ENCODE measurements at regions not wholly inside any gene's neighbourhood (a gene's known extent, or its start where the extent isn't known, plus 50 kb on each side); places are given as distances from the start of the nearest gene placed in this dataset.
"Not testable (repeated sequence)": the region's sequence is repeated elsewhere in the genome, so short reads cannot be mapped to it uniquely, and the experiment has no call there.

DNA sequence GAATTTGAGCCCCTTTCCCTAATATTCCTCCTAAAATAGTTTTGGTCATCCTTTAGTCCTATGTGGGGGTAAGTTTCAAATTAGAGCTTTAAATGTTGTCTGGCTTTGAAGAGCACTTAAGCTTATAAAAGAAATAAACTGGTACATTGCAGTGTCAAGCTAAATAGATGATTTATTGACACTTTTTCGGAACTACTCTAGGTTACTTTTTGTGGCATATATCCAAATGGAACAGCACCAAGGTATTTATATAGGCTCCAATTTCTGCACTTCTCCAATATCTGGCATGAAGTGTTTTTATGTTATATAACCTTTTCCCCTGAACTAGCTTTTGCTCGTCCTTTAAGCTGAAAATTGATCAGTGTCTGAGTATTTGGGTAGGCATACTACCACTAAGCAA, 402.5 kb downstream of the NFIB start:
- Histone ChIP-seq H3K27me3 (no peaks in the 10 kb centered on the region), H3K4me1 (no peaks in the 10 kb centered on the region), H3K27ac (no peak overlapping the region), H3K4me3 (no peak overlapping the region), H3K36me3 (no peaks in the 10 kb centered on the region), H3K9me3 (no peaks in the 10 kb centered on the region)
- no peak for DNase-seq (ENCODE audit: low spot score in 2 of 2)
- TF ChIP-seq, protein P1, sequence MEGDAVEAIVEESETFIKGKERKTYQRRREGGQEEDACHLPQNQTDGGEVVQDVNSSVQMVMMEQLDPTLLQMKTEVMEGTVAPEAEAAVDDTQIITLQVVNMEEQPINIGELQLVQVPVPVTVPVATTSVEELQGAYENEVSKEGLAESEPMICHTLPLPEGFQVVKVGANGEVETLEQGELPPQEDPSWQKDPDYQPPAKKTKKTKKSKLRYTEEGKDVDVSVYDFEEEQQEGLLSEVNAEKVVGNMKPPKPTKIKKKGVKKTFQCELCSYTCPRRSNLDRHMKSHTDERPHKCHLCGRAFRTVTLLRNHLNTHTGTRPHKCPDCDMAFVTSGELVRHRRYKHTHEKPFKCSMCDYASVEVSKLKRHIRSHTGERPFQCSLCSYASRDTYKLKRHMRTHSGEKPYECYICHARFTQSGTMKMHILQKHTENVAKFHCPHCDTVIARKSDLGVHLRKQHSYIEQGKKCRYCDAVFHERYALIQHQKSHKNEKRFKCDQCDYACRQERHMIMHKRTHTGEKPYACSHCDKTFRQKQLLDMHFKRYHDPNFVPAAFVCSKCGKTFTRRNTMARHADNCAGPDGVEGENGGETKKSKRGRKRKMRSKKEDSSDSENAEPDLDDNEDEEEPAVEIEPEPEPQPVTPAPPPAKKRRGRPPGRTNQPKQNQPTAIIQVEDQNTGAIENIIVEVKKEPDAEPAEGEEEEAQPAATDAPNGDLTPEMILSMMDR (IDR thresholded peaks at IDR 0.05) = no peak
- TF ChIP-seq EP300 (IDR thresholded peaks at IDR 0.05) = no peak
- no peak for TF ChIP-seq POLR2A (IDR thresholded peaks at IDR 0.05)
- no peak for TF ChIP-seq POLR2AphosphoS5 (IDR thresholded peaks at IDR 0.05)
- 57% methylated on average over 2 of the region's 2 CpGs for WGBS

GRCh38 chr9:13907842-13908241, 406.1 kb downstream of the NFIB start:
- not testable (repeated sequence) for H3K4me1 ChIP-seq; H3K27me3 ChIP-seq; H3K4me3 ChIP-seq; H3K27ac ChIP-seq; H3K9me3 ChIP-seq; DNase-seq (ENCODE audit: low spot score in 2 of 2); H3K36me3 ChIP-seq
- WGBS = 98% methylated on average over 3 of the region's 3 CpGs

DNA sequence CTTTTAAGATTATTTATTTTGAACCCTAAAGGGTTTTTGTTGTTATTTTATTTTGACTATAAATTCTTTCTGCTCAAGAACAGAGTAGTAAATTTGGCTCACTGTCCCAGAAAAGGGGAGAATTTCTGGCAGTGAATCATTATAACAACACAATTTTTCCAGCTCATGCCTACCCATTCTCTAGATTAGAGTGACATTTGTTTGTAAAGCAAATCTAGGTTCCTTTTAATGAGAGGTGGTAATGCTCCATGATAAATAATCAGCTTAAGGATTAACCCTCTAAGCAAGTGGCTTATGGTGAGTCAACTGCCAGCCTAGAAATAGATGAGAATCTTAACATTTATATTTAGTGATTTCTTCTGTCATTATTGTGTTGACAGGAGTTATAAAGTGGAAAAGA, 409.2 kb downstream of the NFIB start:
- TF ChIP-seq EP300 (IDR thresholded peaks at IDR 0.05) (no peak), POLR2AphosphoS5 (IDR thresholded peaks at IDR 0.05) (no peak), POLR2A (IDR thresholded peaks at IDR 0.05) (no peak)
- TF ChIP-seq, protein P1 (IDR thresholded peaks at IDR 0.05) = no peak
- Histone ChIP-seq H3K4me1 (peaks cover 11% of the 10 kb centered on the region), H3K36me3 (no peaks in the 10 kb centered on the region), H3K27me3 (no peaks in the 10 kb centered on the region), H3K27ac (no peak overlapping the region), H3K4me3 (no peak overlapping the region), H3K9me3 (no peaks in the 10 kb centered on the region)
- DNase-seq (ENCODE audit: low spot score in 2 of 2) = no peak

GRCh38 chr9:13904311-13904710, 409.6 kb downstream of the NFIB start:
- TF ChIP-seq POLR2A (IDR thresholded peaks at IDR 0.05) (no peak), POLR2AphosphoS5 (IDR thresholded peaks at IDR 0.05) (no peak), EP300 (IDR thresholded peaks at IDR 0.05) (no peak)
- TF ChIP-seq, protein P1 (IDR thresholded peaks at IDR 0.05) = no peak
- DNase-seq (ENCODE audit: low spot score in 2 of 2) = no peak
- Histone ChIP-seq H3K27ac (no peak overlapping the region), H3K4me1 (peaks cover 11% of the 10 kb centered on the region), H3K4me3 (no peak overlapping the region), H3K36me3 (no peaks in the 10 kb centered on the region), H3K9me3 (no peaks in the 10 kb centered on the region), H3K27me3 (no peaks in the 10 kb centered on the region)
- WGBS = 72% methylated on average over 4 of the region's 4 CpGs

DNA sequence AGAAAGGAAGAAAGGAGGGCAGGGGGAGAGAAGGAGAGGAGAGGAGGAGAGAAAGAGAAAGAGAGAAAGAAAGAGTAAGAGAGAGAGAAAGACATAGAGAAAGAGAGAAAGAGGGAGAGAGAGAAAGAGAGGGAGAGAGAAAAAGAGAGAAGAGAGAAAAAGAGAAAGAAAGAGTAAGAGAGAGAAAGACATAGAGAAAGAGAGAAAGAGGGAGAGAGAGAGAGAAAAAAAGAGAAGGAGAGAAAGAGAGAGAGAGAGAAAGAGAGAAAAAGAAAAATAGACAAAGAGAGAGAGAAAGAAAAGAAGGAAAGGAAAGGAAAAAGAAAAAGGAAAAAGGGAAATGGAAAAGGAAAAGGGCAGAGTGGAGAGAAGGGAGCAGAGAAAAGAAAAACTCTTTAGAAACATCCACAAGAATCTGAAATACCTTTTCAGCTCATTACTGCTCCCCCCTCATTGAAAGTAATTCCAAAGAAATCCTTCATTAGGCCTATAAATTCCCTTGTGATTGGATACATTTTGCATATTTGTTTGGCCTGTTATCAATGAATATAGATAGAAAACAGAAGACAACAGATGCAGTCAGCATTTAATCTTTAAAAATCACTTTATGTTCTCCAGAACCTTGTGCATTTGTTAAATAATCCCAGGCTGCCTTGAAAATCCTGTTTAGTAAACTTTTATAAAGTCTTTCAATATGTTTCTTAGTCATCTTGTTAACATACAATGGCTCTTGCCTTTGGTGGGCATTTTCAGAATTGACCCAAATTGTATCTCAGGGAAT, 411.5 kb downstream of the NFIB start:
- Histone ChIP-seq H3K36me3 (no peaks in the 10 kb centered on the region), H3K4me1 (peaks cover 19% of the 10 kb centered on the region), H3K9me3 (no peaks in the 10 kb centered on the region), H3K27ac (no peak overlapping the region), H3K4me3 (no peak overlapping the region), H3K27me3 (no peaks in the 10 kb centered on the region)
- TF ChIP-seq, protein P1 (IDR thresholded peaks at IDR 0.05) = no peak
- TF ChIP-seq POLR2AphosphoS5 (IDR thresholded peaks at IDR 0.05) = no peak
- no peak for TF ChIP-seq EP300 (IDR thresholded peaks at IDR 0.05)
- no peak for TF ChIP-seq POLR2A (IDR thresholded peaks at IDR 0.05)
- DNase-seq (ENCODE audit: low spot score in 2 of 2) = no peak

- TF ChIP-seq, protein P1 (IDR thresholded peaks at IDR 0.05) = no peak
- no peak for TF ChIP-seq POLR2AphosphoS5 (IDR thresholded peaks at IDR 0.05)
- no peak for TF ChIP-seq POLR2A (IDR thresholded peaks at IDR 0.05)
- no peak for TF ChIP-seq EP300 (IDR thresholded peaks at IDR 0.05)
- Histone ChIP-seq H3K4me3 (no peak overlapping the region), H3K9me3 (no peaks in the 10 kb centered on the region), H3K36me3 (no peaks in the 10 kb centered on the region), H3K27ac (peak overlapping the region; percentile 73), H3K27me3 (no peaks in the 10 kb centered on the region), H3K4me1 (peaks cover 32% of the 10 kb centered on the region)
- no peak for DNase-seq (ENCODE audit: low spot score in 2 of 2)
- 87% methylated on average over 3 of the region's 3 CpGs for WGBS
Observed at GRCh38 chr9:13901176-13901575, 412.8 kb downstream of the NFIB start.

Data from suprapubic skin (tissue), 4 donors.